ENCODE measurements at regions not wholly inside any gene's neighbourhood (a gene's known extent, or its start where the extent isn't known, plus 50 kb on each side); places are given as distances from the start of the nearest gene placed in this dataset.

DNA sequence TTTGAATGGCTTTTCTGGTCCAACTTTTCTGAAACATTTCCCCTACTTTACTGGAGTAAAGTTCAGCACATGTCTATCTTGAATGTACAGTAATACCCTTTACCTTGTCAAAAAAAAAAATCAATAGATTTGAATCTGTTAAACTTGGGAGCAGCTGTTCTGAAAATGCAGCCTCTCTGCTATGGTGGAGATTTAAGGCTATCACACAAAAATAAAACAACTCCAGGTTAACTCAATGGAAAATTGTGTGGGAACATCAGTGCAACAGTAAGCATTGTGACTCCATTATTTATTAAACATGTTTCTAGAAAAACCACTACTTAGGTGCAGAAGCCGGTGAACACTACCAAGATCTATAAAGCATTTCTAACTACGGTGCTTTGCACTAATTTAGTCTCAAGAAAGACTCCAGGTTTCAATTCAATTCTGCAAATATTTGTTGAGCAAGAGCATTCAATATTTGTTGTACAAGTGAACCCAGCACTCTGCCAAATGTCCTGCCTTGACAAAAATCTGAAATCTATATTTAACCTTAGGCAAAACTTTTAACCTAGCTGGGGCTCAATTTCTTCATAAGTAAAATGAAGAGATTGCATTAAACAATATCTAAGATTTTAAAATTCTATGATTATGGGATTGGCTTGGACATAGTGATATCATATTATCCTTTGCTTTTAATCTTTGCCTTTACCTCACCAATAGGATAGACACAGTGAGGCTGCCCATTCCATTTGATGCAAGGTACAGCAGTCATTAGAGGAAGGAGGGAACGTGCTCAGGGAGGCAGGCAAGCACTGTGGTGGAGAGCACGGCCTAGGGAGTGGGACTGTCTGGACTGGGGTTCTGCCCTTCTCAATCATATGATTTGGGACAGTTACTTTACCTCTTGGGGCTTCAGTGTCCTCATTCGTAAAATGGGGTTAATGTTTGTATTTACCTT lies 155.2 kb downstream of the KITLG start:
- Histone ChIP-seq H3K4me1 (ENCODE audit: insufficient read depth, low read length) (peaks cover 10% of the 10 kb centered on the region; the same call in 1 of the 2 replicates), H3K27me3 (ENCODE audit: control insufficient read depth in 1 of 2, insufficient read depth in 2 of 2, low read length in 2 of 2) (no peaks in the 10 kb centered on the region)

More for the DNA sequence above, 155.2 kb downstream of the KITLG start:
- peak; percentile 72 for ATAC-seq
- in situ Hi-C loops (cut with HindIII; ENCODE audit: extremely low pct_ligation_motif_present, low pct_unique_long_range_greater_than_20kb) (no loop called here), intact Hi-C loops (cut with micrococcal nuclease; ENCODE audit: unreplicated experiment) (no loop called here)
- no peak for TF ChIP-seq HMG20B (CRISPR knock-in tag; conservative IDR thresholded peaks at IDR 0.05)
- TF ChIP-seq PLSCR1 (CRISPR knock-in tag; IDR thresholded peaks at IDR 0.05; ENCODE audit: borderline replicate concordance): no peak
- no peak for TF ChIP-seq SMYD3 (CRISPR knock-in tag; IDR thresholded peaks at IDR 0.05)
- TF ChIP-seq BRCA1 (CRISPR knock-in tag; IDR thresholded peaks at IDR 0.05): no peak
- no peak for TF ChIP-seq CENPT (CRISPR knock-in tag; IDR thresholded peaks at IDR 0.05; ENCODE audit: low read depth)
- no peak for TF ChIP-seq FOXK2 (IDR thresholded peaks at IDR 0.05)
- no peak for TF ChIP-seq TFAP4 (IDR thresholded peaks at IDR 0.05; ENCODE audit: borderline replicate concordance, low read depth)
- no peak for TF ChIP-seq MIXL1 (CRISPR knock-in tag; IDR thresholded peaks at IDR 0.05)
- no peak for TF ChIP-seq IKZF1 (IDR thresholded peaks at IDR 0.05)
- TF ChIP-seq, protein P1, sequence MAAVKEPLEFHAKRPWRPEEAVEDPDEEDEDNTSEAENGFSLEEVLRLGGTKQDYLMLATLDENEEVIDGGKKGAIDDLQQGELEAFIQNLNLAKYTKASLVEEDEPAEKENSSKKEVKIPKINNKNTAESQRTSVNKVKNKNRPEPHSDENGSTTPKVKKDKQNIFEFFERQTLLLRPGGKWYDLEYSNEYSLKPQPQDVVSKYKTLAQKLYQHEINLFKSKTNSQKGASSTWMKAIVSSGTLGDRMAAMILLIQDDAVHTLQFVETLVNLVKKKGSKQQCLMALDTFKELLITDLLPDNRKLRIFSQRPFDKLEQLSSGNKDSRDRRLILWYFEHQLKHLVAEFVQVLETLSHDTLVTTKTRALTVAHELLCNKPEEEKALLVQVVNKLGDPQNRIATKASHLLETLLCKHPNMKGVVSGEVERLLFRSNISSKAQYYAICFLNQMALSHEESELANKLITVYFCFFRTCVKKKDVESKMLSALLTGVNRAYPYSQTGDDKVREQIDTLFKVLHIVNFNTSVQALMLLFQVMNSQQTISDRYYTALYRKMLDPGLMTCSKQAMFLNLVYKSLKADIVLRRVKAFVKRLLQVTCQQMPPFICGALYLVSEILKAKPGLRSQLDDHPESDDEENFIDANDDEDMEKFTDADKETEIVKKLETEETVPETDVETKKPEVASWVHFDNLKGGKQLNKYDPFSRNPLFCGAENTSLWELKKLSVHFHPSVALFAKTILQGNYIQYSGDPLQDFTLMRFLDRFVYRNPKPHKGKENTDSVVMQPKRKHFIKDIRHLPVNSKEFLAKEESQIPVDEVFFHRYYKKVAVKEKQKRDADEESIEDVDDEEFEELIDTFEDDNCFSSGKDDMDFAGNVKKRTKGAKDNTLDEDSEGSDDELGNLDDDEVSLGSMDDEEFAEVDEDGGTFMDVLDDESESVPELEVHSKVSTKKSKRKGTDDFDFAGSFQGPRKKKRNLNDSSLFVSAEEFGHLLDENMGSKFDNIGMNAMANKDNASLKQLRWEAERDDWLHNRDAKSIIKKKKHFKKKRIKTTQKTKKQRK (IDR thresholded peaks at IDR 0.05; ENCODE audit: low read length): no peak
- no peak for TF ChIP-seq ZNF34 (CRISPR knock-in tag; IDR thresholded peaks at IDR 0.05; ENCODE audit: borderline replicate concordance)
- TF ChIP-seq ZNF773 (CRISPR knock-in tag; IDR thresholded peaks at IDR 0.05; ENCODE audit: borderline replicate concordance): no peak
- TF ChIP-seq ZFYVE20 (CRISPR knock-in tag; IDR thresholded peaks at IDR 0.05; ENCODE audit: borderline replicate concordance, low read depth): no peak
- no peak overlapping the region for H3K9ac ChIP-seq (ENCODE audit: insufficient read depth, low read depth, low read length)
- H3K36me3 ChIP-seq (replicated peaks in 1 of 2; ENCODE audit: control insufficient read depth in 1 of 2, insufficient read depth in 2 of 2, low read length in 2 of 2): no peaks in the 10 kb centered on the region
- no peak overlapping the region for H2AFZ ChIP-seq (ENCODE audit: low read length)
- 22% methylated on average over 5 of the region's 5 CpGs for WGBS (ENCODE audit: low lambda C conversion rate)
- H3K4me2 ChIP-seq (ENCODE audit: low read depth, low read length): no peak overlapping the region
- H4K20me1 ChIP-seq (ENCODE audit: insufficient read depth, low read length): no peaks in the 10 kb centered on the region
- no TSS peak for BruUV-seq (replicated peaks)
- no peak for DNase-seq (ENCODE audit: low spot score)
- H3K9me3 ChIP-seq (ENCODE audit: low read length): peaks cover 6% of the 10 kb centered on the region
- ChIA-PET POLR2A (no interaction called here), CTCF (ENCODE audit: low intra/inter-chr PET ratio, low total read pairs) (no interaction called here)
- no peak overlapping the region for H3K4me3 ChIP-seq (replicated peaks in 1 of 3; ENCODE audit: insufficient read depth in 1 of 3, low read depth in 2 of 3, low read length in 3 of 3)
- no peak for FAIRE-seq
- H3K27ac ChIP-seq (ENCODE audit: extremely low read length, insufficient read depth, low read length): no peak overlapping the region
- H3K79me2 ChIP-seq (ENCODE audit: insufficient read depth, low read length): no peaks in the 10 kb centered on the region
